ENCODE measurements at regions not wholly inside any gene's neighbourhood (a gene's known extent, or its start where the extent isn't known, plus 50 kb on each side); places are given as distances from the start of the nearest gene placed in this dataset.

DNA sequence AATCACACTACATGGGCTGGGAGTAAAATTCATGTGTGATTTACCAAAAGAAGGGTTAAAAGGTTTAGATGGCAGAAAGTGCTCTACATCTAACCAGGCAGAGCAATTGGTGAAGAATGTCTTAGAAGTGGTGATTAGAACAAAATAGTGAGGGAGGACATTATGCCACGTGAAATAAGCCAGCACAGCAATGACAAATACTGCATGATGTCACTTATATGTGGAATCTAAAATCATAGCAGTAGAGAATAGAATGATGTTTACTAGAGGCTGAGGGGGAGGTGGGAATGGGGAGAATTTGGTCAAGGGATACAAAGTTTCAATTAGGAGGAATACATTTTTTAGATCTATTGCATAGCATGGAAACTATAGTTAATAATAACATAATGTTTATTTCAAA is 253.3 kb downstream of the KCNS3 start:
- Mint-ChIP-seq H3K9me3 (no peaks in the 10 kb centered on the region), H3K4me1 (ENCODE audit: low read depth) (peaks cover 5% of the 10 kb centered on the region), H3K27me3 (ENCODE audit: low read depth) (peaks cover 2% of the 10 kb centered on the region), H3K27ac (no peak overlapping the region), H3K36me3 (ENCODE audit: low read depth) (no peaks in the 10 kb centered on the region), H3K4me3 (no peak overlapping the region)
- no peak for DNase-seq (ENCODE audit: low spot score)

DNA sequence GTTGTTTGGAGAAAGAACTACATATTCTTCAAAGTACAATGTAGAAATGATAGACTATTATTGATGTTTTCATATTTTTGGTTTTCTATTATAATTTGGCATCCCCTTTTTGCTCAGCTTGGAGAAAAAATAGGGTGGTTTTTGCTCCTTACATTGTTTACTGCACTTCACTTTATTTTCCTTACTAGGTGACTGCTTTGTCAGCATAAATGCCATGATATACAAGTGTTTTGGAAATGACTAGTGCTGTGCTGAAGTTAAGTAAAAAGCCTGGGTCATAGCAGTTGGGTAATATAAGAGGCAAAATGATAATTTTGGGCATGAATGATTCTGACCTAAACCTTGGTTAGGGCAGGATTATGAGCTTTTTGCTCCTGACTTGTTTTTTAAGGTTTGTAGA is 250.9 kb downstream of the KCNS3 start:
- Mint-ChIP-seq H3K27me3 (ENCODE audit: low read depth) (peaks cover 2% of the 10 kb centered on the region), H3K27ac (no peak overlapping the region), H3K36me3 (ENCODE audit: low read depth) (no peaks in the 10 kb centered on the region), H3K4me3 (no peak overlapping the region), H3K4me1 (ENCODE audit: low read depth) (peaks cover 5% of the 10 kb centered on the region), H3K9me3 (no peaks in the 10 kb centered on the region)
- DNase-seq (ENCODE audit: low spot score): no peak

DNA sequence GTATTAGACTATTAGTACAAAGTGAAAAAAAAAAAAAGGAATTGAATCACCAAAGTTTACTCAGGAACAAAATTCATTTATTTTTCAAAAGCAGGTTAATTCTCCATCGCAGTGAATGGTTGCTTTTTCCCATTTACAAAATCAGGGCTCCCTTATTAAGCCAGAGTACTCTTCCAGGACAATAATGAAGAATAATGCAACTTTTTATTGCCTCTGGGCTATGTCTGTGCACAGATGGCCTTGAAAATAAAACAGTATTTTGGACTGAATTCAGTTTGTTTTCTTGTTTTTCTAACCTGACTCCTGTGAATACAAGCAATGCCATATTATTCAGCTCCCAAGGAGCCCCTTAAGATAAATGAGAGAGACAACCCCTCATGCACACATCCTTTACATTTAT is 246.8 kb downstream of the KCNS3 start:
- Mint-ChIP-seq H3K4me1 (ENCODE audit: low read depth) (no peaks in the 10 kb centered on the region), H3K27me3 (ENCODE audit: low read depth) (peaks cover 2% of the 10 kb centered on the region), H3K9me3 (no peaks in the 10 kb centered on the region), H3K4me3 (no peak overlapping the region), H3K36me3 (ENCODE audit: low read depth) (no peaks in the 10 kb centered on the region), H3K27ac (no peak overlapping the region)
- no peak for DNase-seq (ENCODE audit: low spot score)

DNA sequence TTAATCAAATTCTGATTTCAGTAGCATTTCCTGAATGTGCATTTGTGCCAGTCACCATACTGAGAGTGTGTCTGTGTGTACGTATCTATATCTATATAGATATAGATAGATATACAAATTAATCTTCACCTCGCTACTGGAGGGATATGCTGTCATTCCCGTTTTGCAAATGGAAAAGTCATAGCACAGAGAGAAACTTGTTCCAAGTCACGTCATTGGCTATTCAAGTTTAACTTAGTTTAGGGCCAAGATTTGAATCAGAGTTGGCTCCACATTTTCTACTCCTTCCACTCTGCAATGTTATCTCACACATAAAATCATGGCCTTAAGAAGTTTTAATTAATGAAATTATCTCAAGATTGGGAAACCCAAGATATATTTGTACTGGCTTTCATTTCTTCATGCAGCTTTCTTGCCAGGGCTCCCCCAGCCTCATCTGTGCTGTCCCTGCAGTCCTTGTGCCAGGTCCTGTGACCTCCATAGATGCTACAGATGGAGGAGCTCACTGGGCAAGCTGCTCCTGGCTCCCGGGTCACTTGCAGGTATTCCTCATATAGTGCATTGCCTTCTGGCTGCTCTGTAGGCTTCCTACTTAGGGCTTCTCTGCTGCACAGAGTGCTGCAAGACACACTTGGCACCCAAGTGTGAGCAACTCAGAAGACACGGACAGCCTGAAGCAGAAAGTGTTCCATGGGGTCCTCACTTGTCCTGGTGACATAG is 245.8 kb downstream of the KCNS3 start:
- Mint-ChIP-seq H3K27me3 (ENCODE audit: low read depth) (no peaks in the 10 kb centered on the region), H3K9me3 (no peaks in the 10 kb centered on the region), H3K36me3 (ENCODE audit: low read depth) (no peaks in the 10 kb centered on the region), H3K4me1 (ENCODE audit: low read depth) (no peaks in the 10 kb centered on the region), H3K4me3 (no peak overlapping the region), H3K27ac (no peak overlapping the region)
- no peak for DNase-seq (ENCODE audit: low spot score)

DNA sequence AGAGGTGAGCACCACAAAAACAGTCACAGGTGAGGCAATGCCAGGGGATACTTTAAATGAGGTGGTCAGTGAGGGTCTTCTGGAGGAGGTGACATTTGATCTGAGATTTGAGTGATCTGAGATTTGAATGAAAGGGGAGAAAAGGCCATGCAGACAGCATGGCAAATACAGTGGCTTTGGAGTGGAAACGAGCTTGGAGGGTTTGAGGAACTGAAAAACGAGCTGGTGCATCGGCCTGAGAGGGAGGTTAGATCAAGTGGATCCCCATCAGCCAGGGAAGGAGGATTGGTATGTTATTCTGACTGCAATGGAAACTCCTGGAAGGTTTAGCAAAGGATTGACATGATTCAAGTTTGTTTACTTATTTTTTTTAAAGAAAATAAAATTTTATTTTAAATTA is 245.1 kb downstream of the KCNS3 start:
- H3K36me3 Mint-ChIP-seq (ENCODE audit: low read depth): no peaks in the 10 kb centered on the region
- H3K27ac Mint-ChIP-seq: no peak overlapping the region
- no peaks in the 10 kb centered on the region for H3K4me1 Mint-ChIP-seq (ENCODE audit: low read depth)
- H3K27me3 Mint-ChIP-seq (ENCODE audit: low read depth): no peaks in the 10 kb centered on the region
- no peaks in the 10 kb centered on the region for H3K9me3 Mint-ChIP-seq
- H3K4me3 Mint-ChIP-seq: no peak overlapping the region
- no peak for DNase-seq (ENCODE audit: low spot score)

DNA sequence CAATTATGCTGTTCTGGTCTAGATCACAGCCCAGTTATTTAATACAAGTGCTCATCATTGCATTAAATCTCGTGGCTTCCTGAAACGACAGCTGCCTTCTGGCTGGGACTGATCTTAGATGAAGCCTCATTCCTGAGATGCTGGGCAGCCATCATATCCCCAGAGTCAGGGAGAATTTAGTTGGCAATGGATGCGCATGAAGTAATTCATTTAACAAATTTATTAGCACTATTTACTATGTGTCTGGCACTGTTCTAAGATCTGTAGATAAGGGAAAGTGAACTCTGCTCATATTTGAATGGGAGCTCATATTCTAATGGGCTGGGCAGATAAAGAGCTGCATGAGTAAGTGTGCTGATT is 244.7 kb downstream of the KCNS3 start:
- no peak for DNase-seq (ENCODE audit: low spot score)
- no peak overlapping the region for H3K4me3 Mint-ChIP-seq
- no peaks in the 10 kb centered on the region for H3K36me3 Mint-ChIP-seq (ENCODE audit: low read depth)
- no peaks in the 10 kb centered on the region for H3K27me3 Mint-ChIP-seq (ENCODE audit: low read depth)
- no peaks in the 10 kb centered on the region for H3K4me1 Mint-ChIP-seq (ENCODE audit: low read depth)
- H3K9me3 Mint-ChIP-seq: no peaks in the 10 kb centered on the region
- H3K27ac Mint-ChIP-seq: no peak overlapping the region

DNA sequence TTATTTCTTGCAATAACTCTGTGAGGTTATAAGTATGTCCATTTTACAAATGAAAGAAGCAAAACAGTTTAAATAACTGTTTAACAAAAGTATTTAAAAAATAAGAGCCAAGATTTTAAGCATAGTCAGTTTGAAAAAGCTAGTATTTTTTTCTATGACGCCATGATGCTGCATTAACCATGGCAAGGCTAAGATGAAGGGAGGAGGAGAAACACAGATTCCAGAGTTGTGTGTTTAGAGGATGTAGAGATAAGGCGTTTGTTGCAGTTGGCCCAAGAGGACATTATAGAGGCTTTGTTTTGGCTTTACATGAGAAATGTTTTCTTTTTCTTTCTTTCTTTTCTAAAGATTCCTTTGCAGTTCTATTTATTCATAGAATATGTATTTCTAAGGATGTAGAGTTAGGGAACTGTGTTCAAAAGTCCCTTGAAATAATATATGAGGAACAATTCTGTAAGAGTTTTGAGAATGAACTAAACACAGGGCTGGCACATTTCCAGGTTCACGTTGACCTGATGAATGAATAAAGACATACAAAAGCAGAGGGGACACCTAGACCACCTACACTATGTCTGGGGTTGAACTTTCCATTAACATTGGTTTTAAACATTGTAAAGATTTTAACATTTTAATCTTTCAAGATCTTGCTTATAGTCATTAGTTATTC is 244.2 kb downstream of the KCNS3 start:
- H3K9me3 Mint-ChIP-seq: no peaks in the 10 kb centered on the region
- DNase-seq (ENCODE audit: low spot score): no peak
- no peak overlapping the region for H3K27ac Mint-ChIP-seq
- no peaks in the 10 kb centered on the region for H3K36me3 Mint-ChIP-seq (ENCODE audit: low read depth)
- no peaks in the 10 kb centered on the region for H3K27me3 Mint-ChIP-seq (ENCODE audit: low read depth)
- H3K4me3 Mint-ChIP-seq: no peak overlapping the region
- H3K4me1 Mint-ChIP-seq (ENCODE audit: low read depth): no peaks in the 10 kb centered on the region

DNA sequence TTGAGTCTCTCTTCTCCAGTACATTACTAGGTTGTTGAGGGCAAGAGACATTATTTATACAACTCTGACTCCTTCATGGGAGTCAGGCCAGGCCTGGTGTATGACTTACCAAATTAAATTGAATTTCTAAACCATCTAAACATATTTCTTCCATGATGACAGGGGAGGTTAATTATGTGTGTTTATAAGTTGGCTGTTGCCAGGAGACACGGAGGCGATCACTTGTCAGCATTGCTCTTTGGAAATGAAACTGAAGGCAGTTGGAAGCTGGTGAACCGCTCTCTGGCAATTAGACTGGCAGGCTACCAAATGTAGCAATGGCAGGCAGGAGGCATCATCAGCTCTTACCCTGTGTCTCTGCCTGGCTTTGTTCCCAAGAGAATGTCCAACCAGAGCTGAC is 241.4 kb downstream of the KCNS3 start:
- Mint-ChIP-seq H3K36me3 (ENCODE audit: low read depth) (no peaks in the 10 kb centered on the region), H3K9me3 (no peaks in the 10 kb centered on the region), H3K27me3 (ENCODE audit: low read depth) (no peaks in the 10 kb centered on the region), H3K4me1 (ENCODE audit: low read depth) (no peaks in the 10 kb centered on the region), H3K27ac (no peak overlapping the region), H3K4me3 (no peak overlapping the region)
- DNase-seq (ENCODE audit: low spot score): no peak

DNA sequence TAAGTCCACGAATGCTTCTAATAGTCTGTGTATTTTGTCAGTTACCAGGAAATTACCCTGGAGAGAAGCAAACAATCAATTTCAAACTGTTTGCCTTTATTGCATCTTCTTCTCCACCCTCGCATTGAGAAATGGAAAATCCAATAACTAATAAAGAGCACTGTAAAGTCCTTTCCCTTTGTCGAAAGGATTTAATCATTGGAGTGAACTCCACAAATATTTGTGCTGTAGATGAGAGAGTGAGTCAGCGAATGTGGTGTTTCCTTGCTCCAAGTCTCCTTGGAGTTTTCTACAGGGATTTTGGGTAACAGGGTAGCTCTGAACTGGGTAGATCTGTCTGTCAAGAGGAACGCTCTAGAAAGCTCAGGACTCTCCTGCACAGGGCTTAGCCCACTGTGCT is 240.2 kb downstream of the KCNS3 start:
- Mint-ChIP-seq H3K27me3 (ENCODE audit: low read depth) (no peaks in the 10 kb centered on the region), H3K27ac (no peak overlapping the region), H3K9me3 (no peaks in the 10 kb centered on the region), H3K4me3 (no peak overlapping the region), H3K4me1 (ENCODE audit: low read depth) (no peaks in the 10 kb centered on the region), H3K36me3 (ENCODE audit: low read depth) (no peaks in the 10 kb centered on the region)
- no peak for DNase-seq (ENCODE audit: low spot score)

DNA sequence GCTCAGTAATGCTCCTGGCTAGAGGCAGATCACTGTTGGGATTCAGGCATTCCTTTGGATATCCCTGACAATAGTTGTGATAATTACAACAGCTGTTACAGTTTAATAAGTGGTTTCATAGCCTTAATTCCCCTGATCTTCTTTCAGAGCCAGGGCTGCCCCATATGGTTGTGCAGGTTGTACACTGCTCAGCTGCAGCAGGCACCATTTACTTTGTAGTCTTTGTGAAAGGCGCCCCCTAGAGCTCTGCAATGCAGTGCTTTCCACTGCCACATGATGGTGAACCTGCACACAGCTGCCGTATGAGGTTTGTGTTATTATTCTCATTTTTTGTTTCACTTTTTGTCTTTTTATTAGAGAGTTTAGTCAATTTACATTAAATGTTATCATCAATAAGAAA is 239.1 kb downstream of the KCNS3 start:
- Mint-ChIP-seq H3K36me3 (ENCODE audit: low read depth) (no peaks in the 10 kb centered on the region), H3K27me3 (ENCODE audit: low read depth) (no peaks in the 10 kb centered on the region), H3K4me3 (no peak overlapping the region), H3K27ac (no peak overlapping the region), H3K9me3 (no peaks in the 10 kb centered on the region), H3K4me1 (ENCODE audit: low read depth) (no peaks in the 10 kb centered on the region)
- no peak for DNase-seq (ENCODE audit: low spot score)

DNA sequence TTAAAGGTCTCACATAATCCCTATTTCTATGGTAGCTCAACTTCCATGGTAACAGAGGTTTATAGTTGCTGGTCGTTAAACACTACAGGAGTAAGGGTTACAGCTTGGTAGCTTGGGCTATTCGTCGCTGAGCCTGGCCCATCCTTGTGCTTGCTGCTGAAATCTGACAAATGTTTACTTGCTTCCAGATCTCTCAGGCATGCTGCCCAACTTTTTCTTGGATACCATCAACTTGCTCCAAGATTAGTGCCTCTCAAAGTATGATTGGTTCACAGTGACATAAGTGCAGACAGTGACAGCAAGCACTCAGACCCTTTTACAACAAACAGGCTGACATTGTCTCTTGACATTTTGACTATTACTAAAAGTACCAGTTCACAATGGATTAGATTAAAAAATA is 231.8 kb downstream of the KCNS3 start:
- H3K4me1 Mint-ChIP-seq (ENCODE audit: low read depth): no peaks in the 10 kb centered on the region
- H3K4me3 Mint-ChIP-seq: no peak overlapping the region
- no peaks in the 10 kb centered on the region for H3K27me3 Mint-ChIP-seq (ENCODE audit: low read depth)

DNA sequence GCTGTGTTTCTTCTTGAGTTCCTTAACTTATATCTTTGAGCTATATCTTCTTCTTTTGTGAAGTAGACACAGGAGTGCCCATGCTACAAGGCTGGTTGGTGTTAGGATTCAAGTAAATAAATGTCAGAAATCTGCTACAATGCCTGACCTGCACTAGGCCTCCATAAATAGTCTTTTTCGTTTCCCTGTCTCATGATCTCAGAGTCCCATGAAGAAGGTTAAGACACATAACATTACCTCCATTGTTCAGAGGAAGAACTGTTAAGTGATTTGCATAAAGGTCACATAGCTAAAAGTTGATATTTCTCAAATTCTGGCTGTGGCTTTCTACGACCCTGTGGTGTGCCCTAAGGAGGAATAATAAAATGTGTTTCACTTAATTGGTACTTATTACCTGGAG is 228.4 kb downstream of the KCNS3 start:
- Mint-ChIP-seq H3K9me3 (no peaks in the 10 kb centered on the region), H3K36me3 (ENCODE audit: low read depth) (no peaks in the 10 kb centered on the region), H3K4me1 (ENCODE audit: low read depth) (no peaks in the 10 kb centered on the region), H3K27me3 (ENCODE audit: low read depth) (no peaks in the 10 kb centered on the region), H3K4me3 (no peak overlapping the region), H3K27ac (no peak overlapping the region)
- DNase-seq (ENCODE audit: low spot score): no peak

More for the DNA sequence above, 231.8 kb downstream of the KCNS3 start:
- Mint-ChIP-seq H3K27ac (no peak overlapping the region), H3K36me3 (ENCODE audit: low read depth) (no peaks in the 10 kb centered on the region), H3K9me3 (no peaks in the 10 kb centered on the region)
- no peak for DNase-seq (ENCODE audit: low spot score)

DNA sequence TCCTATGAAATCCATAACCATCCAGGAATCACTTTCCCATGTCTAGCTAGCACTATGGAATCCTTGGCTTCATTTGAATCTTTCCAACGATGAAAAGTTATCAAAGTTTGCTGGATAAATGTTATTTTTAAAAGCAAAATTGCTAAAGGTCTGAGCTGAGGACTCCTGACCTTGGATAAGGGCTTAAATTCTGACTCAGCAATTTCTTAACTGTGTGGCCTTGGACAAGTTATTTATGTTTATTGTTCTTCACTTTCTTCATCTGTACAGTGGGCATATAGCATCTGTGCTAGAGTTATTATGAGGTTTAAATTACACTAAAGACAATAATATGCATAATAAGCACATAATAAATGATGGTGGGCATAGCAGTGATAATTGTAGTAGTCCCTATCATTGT is 227.5 kb downstream of the KCNS3 start:
- Mint-ChIP-seq H3K4me1 (ENCODE audit: low read depth) (no peaks in the 10 kb centered on the region), H3K4me3 (no peak overlapping the region), H3K27ac (no peak overlapping the region), H3K9me3 (no peaks in the 10 kb centered on the region), H3K27me3 (ENCODE audit: low read depth) (no peaks in the 10 kb centered on the region), H3K36me3 (ENCODE audit: low read depth) (no peaks in the 10 kb centered on the region)
- DNase-seq (ENCODE audit: low spot score): no peak

DNA sequence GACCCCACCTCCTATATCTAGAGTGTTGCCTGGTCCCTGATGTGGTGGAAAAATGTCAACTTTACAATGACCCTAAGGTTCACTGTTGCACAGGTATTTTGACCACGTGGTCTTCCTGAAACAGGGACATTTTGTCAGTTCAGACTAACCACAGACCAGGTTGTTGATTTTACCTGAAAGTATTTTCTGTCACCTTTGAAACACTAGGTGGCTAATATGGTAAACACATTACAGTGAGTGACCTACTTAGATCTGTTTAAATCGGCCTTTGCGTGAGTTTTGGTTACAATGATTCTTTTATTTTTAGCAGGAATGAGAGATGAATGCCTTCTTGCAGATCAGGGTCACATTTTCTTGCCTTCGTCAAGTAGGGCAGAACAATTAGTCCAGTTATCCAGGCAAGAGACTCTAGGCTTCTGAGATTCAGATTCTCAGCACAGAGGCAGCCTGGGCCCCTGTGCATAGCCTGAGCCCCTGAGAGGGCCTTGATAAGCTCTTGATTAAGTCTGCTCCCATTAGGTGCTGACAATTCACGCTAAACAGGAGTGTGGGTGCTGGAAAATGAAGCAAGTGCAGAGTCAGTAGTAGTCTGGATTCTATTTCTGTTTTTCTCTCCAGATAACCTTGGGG is 226.2 kb downstream of the KCNS3 start:
- DNase-seq (ENCODE audit: low spot score): no peak
- no peaks in the 10 kb centered on the region for H3K27me3 Mint-ChIP-seq (ENCODE audit: low read depth)
- H3K9me3 Mint-ChIP-seq: no peaks in the 10 kb centered on the region
- no peaks in the 10 kb centered on the region for H3K36me3 Mint-ChIP-seq (ENCODE audit: low read depth)
- no peak overlapping the region for H3K27ac Mint-ChIP-seq
- no peaks in the 10 kb centered on the region for H3K4me1 Mint-ChIP-seq (ENCODE audit: low read depth)
- no peak overlapping the region for H3K4me3 Mint-ChIP-seq

Data from T-helper 2 cell treated with Interferon-gamma antibody and Interleukin-4, amounts not matched to agents 5 μg/mL and 100 μg/mL, for 36 hours (primary cell).